ENCODE measurements at regions not wholly inside any gene's neighbourhood (a gene's known extent, or its start where the extent isn't known, plus 50 kb on each side); places are given as distances from the start of the nearest gene placed in this dataset.
"Not testable (repeated sequence)": the region's sequence is repeated elsewhere in the genome, so short reads cannot be mapped to it uniquely, and the experiment has no call there.

- no peak for DNase-seq
Observed at GRCh38 chr6:167409079-167409478, 84.2 kb downstream of the TTLL2 start.

DNA sequence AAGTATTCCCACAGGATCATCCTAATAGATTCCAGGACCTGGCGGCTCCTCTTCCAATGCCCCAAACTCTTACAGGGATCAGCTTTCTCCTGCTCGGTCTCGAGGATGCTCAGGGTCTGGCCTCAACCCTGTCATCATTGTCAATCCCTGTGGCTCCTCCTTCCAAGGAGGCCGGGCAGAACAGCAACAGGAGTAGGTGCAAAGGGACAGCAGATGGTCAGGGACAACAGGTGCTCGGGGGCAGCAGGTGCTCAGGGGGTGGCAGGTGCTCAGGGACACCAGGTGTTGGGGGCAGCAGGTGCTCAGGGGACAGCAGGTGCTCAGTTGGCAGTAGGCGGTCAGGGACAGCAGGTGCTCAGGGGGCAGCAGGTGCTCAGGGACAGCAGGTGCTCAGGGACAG is 84.8 kb downstream of the TTLL2 start:
- DNase-seq = no peak

DNA sequence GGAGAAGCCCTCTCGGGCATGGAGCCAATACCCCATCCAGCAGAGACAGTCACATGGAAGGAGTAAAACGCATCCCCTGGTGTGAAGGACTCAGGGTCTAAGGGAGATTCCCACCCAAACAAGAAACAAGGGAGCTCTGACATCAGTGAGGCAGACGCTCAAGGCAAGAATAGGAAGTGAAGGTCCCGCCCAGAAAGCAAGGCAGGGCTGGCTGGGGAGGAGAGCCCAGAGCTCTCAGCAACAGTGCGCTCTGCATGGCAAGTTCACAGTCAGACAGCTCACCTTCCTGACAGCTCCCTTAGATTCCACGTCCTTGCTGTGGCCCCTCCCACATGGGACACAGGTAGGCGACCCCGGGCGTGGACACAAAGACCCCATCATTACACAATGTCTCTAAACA is 85.6 kb downstream of the TTLL2 start:
- no peak for DNase-seq

DNA sequence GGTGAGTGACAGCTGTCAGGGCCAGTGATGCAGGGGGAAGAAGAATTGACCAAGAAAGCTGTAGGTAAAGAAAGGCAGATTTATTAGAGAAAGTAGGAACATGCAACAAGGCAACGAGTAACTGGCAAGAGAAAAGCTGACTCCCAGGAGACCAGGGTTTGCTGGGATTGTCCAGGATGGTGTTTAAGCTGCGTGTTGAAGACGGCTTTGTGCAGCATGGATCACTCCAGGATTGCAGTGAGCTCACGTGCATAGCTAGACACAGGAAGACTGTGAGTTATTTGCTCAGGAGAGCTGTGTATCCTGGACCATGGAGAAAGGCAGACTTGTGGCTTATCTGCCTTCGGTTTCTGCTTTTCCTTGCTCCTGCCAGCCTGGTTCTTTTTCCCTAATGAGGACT is 87.6 kb downstream of the TTLL2 start:
- no peak for DNase-seq

DNA sequence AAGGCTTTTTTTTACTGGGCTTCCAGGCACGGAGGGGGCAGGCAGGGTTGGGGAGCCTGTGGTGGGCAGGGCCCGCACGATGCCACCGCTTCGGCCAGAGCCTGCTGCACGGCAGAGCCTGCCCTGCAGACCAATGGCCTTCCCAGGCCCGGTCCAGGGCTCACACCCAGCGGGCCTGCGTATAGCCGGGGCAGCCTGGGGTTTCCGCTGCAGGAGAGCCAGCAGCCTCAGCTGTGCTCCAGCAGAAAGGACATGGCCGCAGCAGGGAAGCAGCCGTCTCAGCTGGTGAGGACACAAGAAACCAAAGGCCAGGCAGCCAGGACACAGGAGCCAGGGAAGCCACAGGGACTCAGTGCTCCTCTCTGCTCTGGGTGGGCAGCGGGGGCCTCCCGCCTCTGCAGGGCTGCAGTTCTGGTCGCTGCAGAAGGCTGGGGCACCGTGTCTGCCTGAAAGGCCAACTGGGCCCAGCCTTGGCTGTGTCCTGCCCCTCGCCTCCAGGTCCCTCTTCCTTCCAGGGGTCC is 90.6 kb downstream of the TTLL2 start:
- DNase-seq = no peak

- DNase-seq = no peak
Observed at GRCh38 chr6:167416676-167417430, 92.0 kb downstream of the TTLL2 start.

GRCh38 chr6:167420177-167420576 is 95.3 kb downstream of the TTLL2 start:
- no peak for DNase-seq

DNA sequence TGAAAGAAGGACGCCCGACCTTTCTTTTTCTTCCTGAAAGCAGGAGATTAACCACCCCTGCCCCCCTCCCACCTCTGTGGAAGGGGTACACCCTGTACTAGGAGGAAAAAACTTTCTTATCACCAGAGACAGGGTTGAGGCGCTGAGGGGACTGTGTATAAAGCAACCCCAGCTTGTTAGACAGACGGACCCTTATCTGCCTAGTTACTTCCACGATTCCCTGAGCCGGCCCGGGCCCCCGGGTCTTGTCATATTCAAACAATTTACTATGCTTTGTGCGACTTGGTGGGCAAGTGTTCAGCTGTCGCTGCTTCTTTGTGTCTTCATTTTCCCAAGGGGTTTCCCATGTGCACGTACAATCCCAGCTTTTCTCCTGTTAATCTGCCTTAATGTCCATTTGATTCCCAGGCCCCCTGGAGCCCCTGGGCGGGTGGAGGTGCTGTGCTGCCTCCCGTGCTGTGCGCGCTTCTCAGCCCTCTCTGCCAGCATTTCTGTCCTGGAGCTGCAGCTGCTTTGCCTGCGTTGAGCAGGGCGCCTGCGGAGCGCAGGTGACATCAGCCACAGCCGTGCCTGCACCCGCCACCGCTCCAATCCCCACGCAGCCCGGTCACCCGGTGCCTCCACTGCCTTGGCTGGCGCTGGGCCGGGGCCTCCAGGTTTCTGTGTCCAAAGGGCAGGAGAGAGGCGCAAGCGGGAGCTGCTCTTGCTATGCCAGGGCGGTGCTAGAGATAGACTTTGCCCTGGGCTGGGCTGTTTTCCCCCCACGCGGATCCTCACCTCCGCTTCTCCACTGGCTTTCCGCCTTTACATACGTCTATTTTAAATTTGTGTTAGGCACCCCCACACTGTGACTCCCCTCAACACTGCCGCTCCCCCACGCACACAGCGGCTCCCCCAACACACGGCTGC is 96.2 kb downstream of the TTLL2 start:
- DNase-seq = no peak

- DNase-seq = not testable (repeated sequence)
Observed at GRCh38 chr6:167421944-167422343, 97.1 kb downstream of the TTLL2 start.

DNA sequence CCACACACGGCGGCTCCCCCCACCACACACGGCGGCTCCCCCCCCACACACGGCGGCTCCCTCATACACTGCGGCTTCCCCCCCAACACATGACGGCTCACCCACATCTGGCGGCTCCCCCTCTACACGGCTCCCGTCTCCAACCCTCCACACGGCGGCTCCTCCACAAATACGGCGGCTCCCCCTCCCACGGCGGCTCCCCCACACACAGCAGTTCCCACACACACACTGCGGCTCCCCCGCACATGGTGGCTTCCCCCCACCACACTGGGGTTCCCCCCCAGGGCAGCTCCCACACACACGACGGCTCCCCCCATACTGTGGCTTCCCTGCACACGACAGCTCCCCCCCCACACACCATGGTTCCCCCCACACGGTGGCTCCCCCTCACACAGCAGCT is 98.0 kb downstream of the TTLL2 start:
- no peak for DNase-seq

- DNase-seq = no peak
Observed at GRCh38 chr6:167424060-167424673, 99.3 kb downstream of the TTLL2 start.

DNA sequence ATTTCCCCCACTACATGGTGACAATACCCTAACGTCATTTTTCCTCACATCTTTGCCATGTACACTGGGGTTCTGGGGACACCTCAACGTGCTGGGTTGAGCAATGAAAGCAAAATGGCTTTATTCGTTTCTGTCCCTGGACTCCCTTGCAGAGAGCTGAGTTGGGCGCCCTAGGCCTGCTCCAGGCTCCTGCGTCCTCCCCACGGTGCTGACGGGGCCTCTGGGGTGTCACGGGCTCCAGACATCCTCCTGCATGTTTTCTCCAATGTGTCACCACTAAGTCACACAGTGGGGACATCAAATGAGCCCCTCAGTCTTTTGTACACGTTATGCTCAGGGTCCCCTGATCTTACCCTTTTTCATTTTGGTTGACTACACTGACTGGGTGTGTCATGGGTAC is 99.8 kb downstream of the TTLL2 start:
- DNase-seq = no peak

GRCh38 chr6:167426084-167426483 is 101.2 kb downstream of the TTLL2 start:
- no peak for DNase-seq

- DNase-seq = no peak
Observed at GRCh38 chr6:167426651-167427050, 101.8 kb downstream of the TTLL2 start.

- DNase-seq = no peak
Observed at GRCh38 chr6:167428664-167429333, 103.9 kb downstream of the TTLL2 start.

DNA sequence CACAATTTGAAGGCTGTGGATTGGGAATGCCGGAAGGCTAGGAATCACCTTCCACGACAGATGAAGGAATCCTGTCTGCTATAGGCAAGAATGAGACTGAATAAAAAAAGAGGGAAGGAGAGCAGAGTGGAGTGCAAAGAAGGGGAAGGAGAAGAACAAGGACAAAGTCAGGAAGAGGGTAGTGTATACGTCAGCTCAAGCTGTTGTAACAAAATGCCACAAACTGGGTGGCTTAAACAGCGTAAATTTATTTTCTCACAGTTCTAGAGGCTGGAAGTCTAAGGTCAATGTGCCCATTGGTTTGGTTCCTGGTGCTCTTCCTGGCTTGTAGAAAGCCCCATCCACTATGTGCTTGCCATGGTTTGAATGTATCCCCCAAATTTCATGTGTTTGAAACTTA is 104.5 kb downstream of the TTLL2 start:
- DNase-seq = no peak

- no peak for DNase-seq
Observed at GRCh38 chr6:167435209-167435728, 110.4 kb downstream of the TTLL2 start.

DNA sequence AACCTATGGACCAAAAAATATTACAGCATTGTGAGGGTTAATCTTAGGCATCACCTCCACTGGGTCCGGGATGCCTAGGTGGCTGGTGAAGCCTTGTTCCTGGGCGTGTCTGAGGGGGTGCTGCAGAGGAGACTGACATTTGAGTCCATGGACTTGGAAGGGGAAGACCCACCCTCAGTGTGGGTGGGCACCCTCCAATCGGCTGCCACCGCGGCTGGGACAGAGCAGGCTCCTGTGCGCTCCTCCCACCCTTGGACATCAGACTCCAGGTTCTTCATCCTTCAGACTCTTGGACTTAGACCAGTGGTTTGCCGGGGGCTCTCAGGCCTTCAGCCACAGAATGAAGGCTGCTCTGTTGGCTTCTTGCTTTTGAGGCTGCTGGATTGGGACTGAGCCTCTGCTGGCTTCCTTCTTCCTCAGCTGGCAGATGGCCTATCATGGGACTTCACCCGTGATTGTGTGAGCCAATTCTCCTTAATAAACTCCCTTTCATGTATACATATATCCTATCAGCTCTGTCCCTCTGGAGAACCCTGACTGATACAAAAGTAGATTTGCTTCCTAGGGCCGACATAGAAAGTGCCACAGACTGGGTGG is 113.1 kb downstream of the TTLL2 start:
- no peak for DNase-seq

DNA sequence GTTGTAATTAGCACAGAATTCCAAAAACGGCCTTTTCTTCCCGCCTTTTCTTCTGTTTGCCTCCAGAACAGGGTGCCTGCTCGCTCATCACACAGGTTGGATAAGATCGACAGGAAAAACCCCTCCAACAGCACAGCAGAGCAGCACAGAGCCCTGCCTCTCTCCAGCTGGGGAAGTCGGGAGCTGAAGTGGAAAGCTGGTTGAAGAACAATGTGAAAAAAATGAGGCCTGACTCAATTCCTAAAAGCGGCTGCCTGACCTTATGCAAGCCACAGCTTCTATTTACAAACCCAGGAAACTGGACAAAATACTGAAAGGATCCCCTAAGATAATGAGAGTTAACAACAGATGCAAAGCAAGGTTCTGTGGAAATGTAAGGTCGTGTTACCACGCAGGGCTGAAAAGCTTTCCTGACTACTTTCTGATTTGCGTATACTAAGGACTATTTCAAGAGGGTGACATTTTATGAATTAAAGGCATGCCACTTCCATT is 116.9 kb downstream of the TTLL2 start:
- no peak for DNase-seq

DNA sequence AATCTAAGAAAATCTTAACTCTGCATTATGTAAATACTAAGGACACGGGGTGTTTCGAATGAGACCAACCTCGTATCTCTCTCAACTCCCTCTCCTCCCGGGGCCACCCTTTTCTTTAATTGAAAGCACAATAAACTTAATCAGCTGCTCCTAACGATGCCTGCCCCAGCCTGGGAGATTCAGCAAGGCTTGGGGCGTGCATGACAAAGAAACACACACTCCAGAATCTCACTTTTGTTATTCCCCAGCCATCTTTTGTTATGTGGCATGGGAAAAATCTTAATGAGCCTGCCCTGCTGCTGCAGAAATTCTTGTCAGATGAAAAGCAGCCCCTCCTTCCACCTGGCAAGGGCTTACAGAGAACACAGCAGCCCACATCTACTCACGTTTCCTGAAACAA is 117.4 kb downstream of the TTLL2 start:
- no peak for DNase-seq

DNA sequence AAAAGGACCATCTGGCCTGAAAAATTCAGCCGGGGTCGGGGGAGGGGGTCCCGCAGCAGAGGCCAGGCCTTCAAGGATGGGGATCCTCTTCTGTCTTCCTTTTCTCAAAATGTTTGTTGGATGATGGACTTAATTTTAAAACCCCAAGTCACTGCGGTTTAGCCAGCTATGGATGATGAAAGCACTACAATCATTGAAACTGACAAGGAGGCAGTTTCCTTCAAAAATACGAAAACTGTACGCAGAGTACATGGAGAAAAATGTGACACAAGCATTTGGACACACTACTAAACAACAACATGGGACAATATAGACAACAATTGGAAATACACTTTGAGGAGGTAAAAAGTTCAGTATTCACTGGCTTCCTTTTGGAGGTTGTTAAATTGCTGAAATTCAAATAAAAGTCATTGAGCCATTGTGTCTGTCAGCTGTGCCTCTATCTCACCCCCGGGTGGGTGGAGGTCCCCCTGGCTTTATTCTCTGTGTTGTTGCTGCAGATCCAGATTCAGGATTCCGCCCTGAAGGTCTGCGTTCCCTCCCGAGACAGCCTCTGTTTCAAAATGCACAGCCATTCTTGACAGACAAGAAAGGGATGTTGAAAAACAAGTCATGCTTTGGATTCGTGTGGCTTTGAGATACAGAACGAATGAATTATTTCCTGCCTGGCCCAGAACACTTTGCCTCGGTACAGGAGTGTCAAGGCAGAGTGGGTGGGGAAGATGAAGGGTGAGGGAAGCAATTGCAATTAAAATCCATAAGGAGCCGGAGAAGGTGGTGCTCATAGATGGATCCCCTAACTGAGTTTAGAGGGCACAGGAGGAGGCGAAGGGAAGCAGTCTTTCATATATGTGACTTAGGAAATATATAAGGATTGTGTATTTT is 118.2 kb downstream of the TTLL2 start:
- no peak for DNase-seq

All from SHP77 (cell line).